Muscle layer of colon (tissue), 2 donors: ENCODE measurements at regions not wholly inside any gene's neighbourhood (a gene's known extent, or its start where the extent isn't known, plus 50 kb on each side); places are given as distances from the start of the nearest gene placed in this dataset.
"Not testable (repeated sequence)": the region's sequence is repeated elsewhere in the genome, so short reads cannot be mapped to it uniquely, and the experiment has no call there.

Experiments used
- H3K27ac ChIP-seq: one replicate; pipeline ENCODE4 v1.7.0; 2013; ENCODE audit warnings: low read depth, mild to moderate bottlenecking, low read length, moderate library complexity
- H3K27me3 ChIP-seq, 2 donors: one replicate each; pipeline ENCODE4 v1.7.0; 2013; ENCODE audit warnings: low read length in 2 of 2, mild to moderate bottlenecking in 2 of 2; ENCODE audit not compliant: insufficient read depth in 2 of 2, control insufficient read depth in 1 of 2
- H3K36me3 ChIP-seq: one replicate; pipeline ENCODE4 v1.7.0; 2013; ENCODE audit warnings: mild to moderate bottlenecking, low read length; ENCODE audit not compliant: insufficient read depth
- H3K4me1 ChIP-seq: one replicate; pipeline ENCODE4 v1.7.0; 2013; ENCODE audit warnings: mild to moderate bottlenecking, low read length; ENCODE audit not compliant: insufficient read depth
- H3K4me3 ChIP-seq, 2 donors: one replicate each; pipeline ENCODE4 v1.7.0; 2013; ENCODE audit warnings: low read length in 2 of 2, low read depth in 1 of 2, mild to moderate bottlenecking in 1 of 2, moderate library complexity in 1 of 2
- H3K9ac ChIP-seq: one replicate; pipeline ENCODE4 v1.7.0; 2013; ENCODE audit warnings: low read length
- H3K9me3 ChIP-seq: one replicate; pipeline ENCODE4 v1.7.0; 2013; ENCODE audit warnings: mild to moderate bottlenecking, low read length
- donor health status: abdominal sarcoma.
- donor health status: Adenocarcinoma of cecum.

DNA sequence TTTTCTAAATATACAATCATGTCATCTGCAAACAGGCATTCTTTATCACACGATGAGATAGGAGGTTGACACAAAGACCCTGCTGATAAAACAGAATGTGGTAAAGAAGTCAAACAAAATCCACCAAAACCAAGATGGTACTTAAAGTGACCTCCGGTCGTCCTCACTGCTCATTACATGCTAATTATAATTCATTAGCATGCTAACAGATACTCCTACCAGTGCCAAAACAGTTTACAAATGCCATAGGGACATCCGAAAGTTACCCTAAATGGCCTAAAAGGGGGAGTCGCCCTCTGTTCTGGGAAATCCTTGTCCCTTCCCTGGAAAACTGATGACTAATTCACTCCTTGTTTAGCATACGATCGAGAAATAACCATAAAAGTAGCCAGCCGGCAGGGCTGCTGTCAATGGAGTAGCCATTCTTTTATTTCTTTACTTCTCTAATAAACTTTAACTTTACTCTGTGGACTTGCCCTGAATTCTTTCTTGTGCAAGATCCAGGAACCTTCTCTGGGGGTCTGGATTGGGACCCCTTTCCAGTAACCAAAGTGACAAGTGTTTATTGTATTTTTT lies 126.6 kb downstream of the CCDC71L start:
- Histone ChIP-seq H3K9me3 (no peaks in the 10 kb centered on the region), H3K27me3 (no peaks in the 10 kb centered on the region), H3K4me1 (peaks cover 10% of the 10 kb centered on the region), H3K9ac (no peak overlapping the region), H3K4me3 (no peak overlapping the region), H3K36me3 (no peaks in the 10 kb centered on the region), H3K27ac (no peak overlapping the region)

DNA sequence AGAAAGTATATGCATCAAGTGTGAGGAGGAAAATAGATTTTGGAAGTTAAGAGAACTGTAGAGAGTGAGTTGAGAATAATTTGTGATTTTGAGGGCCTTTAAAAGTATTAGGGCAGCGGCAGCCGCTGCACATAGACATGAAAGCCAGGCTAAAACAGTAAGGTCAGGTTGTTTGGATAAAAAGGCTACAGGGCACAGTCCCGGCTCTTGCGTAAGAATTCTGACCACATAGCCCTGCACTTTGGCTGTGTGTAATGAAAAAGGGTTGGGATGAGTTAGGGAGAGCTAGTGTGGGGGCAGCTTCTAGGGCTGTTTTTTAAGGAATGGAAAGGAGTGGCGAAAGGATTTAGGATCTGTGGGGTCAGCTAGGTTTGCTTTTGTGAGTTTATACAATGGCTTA lies 130.8 kb downstream of the CCDC71L start:
- H3K9ac ChIP-seq, H3K27ac ChIP-seq: not testable (repeated sequence)

DNA sequence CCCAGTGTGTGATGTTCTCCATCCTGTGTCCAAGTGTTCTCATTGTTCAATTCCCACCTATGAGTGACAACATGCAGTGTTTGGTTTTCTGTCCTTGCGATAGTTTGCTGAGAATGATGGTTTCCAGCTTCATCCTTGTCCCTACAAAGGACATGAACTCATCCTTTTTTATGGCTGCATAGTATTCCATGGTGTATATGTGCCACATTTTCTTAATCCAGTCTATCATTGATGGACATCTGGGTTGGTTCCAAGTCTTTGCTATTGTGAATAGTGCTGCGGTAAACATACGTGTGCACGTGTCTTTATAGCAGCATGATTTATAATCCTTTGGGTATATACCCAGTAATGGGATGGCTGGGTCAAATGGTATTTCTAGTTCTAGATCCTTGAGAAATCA lies 134.3 kb downstream of the CCDC71L start:
- H3K9ac ChIP-seq, H3K4me3 ChIP-seq, H3K9me3 ChIP-seq, H3K27ac ChIP-seq, H3K4me1 ChIP-seq, H3K27me3 ChIP-seq, H3K36me3 ChIP-seq: not testable (repeated sequence)

More for the DNA sequence above, 130.8 kb downstream of the CCDC71L start:
- H3K4me1 ChIP-seq, H3K36me3 ChIP-seq, H3K4me3 ChIP-seq, H3K9me3 ChIP-seq, H3K27me3 ChIP-seq: not testable (repeated sequence)

DNA sequence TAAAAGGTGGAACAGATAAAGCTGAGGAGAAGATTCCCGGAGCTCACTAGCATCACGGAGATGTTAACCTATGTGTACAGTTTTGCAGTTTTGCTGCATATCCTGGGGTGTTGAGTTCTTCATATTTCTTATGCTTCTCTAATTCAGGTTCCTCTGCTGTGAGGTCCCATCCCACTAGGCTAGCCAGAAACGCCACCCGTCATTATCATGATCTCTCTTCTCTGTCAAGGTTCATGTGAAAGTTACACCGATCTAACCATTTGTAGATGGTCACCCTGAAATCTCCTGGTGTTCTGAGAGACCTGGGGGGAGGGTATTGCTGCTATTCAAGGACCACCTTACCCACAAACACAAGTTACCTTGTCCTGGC lies 136.3 kb downstream of the CCDC71L start:
- Histone ChIP-seq H3K27me3 (no peaks in the 10 kb centered on the region), H3K4me3 (no peak overlapping the region), H3K4me1 (no peaks in the 10 kb centered on the region), H3K27ac (no peak overlapping the region), H3K9ac (no peak overlapping the region), H3K36me3 (no peaks in the 10 kb centered on the region), H3K9me3 (no peaks in the 10 kb centered on the region)

DNA sequence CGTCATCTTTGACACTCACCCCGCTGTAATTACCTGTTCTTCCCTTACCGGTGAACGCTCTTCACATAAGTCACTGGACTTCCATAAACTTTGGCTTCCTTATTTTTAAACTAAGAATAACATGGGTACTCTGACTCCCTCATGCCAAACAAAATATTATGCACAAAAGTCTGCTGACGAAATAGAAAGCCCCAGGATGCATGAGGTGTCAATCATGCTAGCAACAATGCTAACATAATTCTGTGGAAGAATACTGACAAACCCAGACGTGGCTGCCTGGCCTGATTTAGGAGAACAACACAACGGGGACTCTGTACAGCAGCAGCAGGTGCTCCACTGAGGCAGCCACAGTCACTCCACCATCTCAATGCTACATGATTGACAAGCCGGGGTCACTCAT lies 137.5 kb downstream of the CCDC71L start:
- H3K9me3 ChIP-seq, result no peaks in the 10 kb centered on the region
- no peak overlapping the region for H3K4me3 ChIP-seq
- H3K36me3 ChIP-seq, result no peaks in the 10 kb centered on the region
- H3K27me3 ChIP-seq, result no peaks in the 10 kb centered on the region
- H3K9ac ChIP-seq, result no peak overlapping the region
- no peaks in the 10 kb centered on the region for H3K4me1 ChIP-seq
- H3K27ac ChIP-seq, result no peak overlapping the region

DNA sequence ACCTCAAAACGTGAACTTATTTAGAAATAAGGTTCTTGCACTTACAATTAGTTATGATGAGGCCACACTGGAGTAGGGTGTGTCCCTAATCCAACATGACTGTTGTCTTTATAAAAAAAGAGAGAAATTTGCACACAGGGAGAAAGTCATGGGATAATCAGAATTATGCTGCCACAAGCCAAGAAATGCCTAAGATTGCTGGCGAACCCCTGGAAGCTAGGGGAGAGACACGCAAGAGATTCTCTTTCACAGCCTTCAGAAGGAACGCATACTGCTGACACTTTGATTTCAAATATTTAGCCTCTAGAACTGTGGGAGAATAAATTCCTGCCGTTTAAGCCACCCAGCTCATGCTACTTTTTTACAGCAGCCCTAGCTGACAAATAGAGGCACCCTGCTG lies 138.3 kb downstream of the CCDC71L start:
- no peaks in the 10 kb centered on the region for H3K36me3 ChIP-seq
- H3K27me3 ChIP-seq, result no peaks in the 10 kb centered on the region
- H3K4me3 ChIP-seq, result no peak overlapping the region
- H3K9ac ChIP-seq, result no peak overlapping the region
- no peaks in the 10 kb centered on the region for H3K4me1 ChIP-seq
- no peak overlapping the region for H3K27ac ChIP-seq
- no peaks in the 10 kb centered on the region for H3K9me3 ChIP-seq

DNA sequence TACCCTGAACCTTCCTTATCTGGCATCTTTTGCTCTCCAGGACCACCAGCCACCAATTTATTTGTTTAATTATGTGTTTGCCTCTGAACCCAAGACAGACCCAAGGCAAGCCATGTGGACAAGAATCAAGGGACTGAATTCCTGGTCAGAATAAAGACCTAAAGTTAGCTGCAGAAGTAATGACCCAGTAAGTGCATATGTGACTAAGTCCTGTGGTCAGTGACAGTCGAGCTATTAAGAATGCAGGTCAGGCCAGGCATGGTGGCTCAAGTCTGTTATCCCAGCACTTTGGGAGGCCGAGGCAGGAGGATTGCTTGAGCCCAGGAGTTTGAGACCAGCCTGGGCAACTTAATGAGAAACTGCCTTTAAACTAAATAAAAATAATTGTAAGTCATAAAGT lies 139.4 kb downstream of the CCDC71L start:
- Histone ChIP-seq H3K27ac (no peak overlapping the region), H3K9ac (no peak overlapping the region), H3K4me1 (no peaks in the 10 kb centered on the region), H3K9me3 (no peaks in the 10 kb centered on the region), H3K27me3 (no peaks in the 10 kb centered on the region), H3K36me3 (no peaks in the 10 kb centered on the region), H3K4me3 (no peak overlapping the region)

DNA sequence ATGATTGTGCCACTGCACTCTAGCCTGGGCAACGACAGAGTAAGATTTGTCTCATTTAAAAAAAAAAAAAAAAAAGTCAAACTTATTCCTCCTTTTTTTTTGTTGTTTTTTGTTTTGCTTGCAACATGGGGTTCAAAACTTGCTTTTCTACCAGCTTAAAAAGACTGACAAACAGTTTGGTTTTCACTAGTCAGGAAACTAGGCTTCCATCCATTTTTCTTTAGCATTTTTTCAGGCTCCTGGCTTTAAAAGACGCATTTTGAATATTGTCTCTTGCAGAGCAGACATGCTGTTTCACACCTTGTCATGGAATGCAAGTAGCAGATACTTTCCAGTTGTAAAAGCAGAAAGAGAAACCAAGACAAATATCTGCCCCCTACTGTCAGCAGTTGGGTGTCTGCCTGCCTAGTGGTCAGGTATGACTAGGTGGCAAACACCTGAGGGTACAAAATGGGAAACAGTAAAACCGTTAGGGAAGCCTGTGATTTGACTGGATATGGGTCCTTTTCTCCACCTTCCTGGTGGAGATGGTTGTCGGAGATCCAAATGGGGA lies 139.9 kb downstream of the CCDC71L start:
- H3K4me3 ChIP-seq, result no peak overlapping the region
- no peaks in the 10 kb centered on the region for H3K9me3 ChIP-seq
- H3K9ac ChIP-seq, result no peak overlapping the region
- H3K27ac ChIP-seq, result no peak overlapping the region
- H3K36me3 ChIP-seq, result no peaks in the 10 kb centered on the region
- H3K4me1 ChIP-seq, result no peaks in the 10 kb centered on the region
- no peaks in the 10 kb centered on the region for H3K27me3 ChIP-seq

DNA sequence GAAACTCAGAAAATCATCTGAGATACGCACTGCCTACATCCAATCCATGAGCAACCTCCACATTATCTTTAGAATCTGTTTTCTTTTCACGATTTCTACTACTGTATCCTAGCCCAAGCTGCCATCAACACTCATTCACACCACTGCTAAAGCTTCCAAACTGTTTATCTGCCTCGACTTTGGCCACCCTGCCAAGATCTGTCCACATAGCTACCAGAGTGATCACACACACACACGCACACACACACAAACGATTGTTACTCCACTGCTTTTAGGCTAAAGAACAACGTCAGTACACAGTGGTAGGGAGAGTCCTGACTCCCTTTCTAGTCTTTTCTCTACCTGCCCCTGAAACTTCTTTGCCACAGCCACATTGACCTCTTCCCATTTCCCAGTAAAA lies 142.0 kb downstream of the CCDC71L start:
- no peak overlapping the region for H3K4me3 ChIP-seq
- H3K27ac ChIP-seq, result no peak overlapping the region
- no peak overlapping the region for H3K9ac ChIP-seq
- H3K9me3 ChIP-seq, result no peaks in the 10 kb centered on the region
- no peaks in the 10 kb centered on the region for H3K27me3 ChIP-seq
- no peaks in the 10 kb centered on the region for H3K36me3 ChIP-seq
- no peaks in the 10 kb centered on the region for H3K4me1 ChIP-seq

DNA sequence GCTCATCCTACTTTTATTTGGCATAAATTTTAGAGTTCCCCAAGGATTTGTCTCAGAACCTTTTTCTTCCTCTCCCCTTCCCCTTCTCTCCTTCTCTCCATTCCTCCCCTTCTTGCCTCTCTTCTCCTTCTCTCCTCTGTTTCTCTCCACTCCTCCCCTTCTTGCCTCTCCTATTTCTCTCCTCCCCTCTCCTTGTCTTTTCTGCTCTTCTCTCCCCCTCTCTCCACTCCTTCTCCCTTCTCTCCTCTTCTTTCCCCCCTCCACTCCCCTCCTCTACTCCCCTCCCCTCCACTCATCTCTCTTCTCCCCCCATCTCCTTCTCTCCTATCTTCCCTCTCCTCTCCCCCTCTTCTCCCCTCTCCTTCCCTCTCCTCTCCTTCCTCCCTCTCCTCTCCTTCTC lies 142.7 kb downstream of the CCDC71L start:
- H3K36me3 ChIP-seq, result no peaks in the 10 kb centered on the region
- H3K27ac ChIP-seq, result no peak overlapping the region
- no peak overlapping the region for H3K4me3 ChIP-seq
- H3K27me3 ChIP-seq, result no peaks in the 10 kb centered on the region
- H3K9me3 ChIP-seq, result no peaks in the 10 kb centered on the region
- H3K4me1 ChIP-seq, result no peaks in the 10 kb centered on the region
- H3K9ac ChIP-seq, result no peak overlapping the region

DNA sequence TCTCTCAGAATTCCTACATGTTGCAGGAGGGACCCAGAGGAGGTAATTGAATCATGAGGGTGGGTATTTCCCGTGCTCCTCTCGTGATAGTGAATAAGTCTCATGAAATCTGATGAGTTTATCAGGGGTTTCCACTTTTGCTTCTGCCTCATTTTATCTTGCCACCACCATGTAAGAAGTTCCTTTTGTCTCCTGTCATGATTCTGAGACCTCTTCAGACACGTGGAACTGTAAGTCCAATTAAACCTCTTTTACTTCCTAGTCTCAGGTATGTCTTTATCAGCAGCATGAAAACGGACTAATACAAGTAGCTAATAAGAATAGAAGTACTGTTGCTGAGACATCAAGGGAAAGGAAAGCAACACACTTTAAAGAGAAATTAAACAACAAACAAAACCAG lies 143.4 kb downstream of the CCDC71L start:
- H3K4me3 ChIP-seq, result no peak overlapping the region
- H3K4me1 ChIP-seq, result no peaks in the 10 kb centered on the region
- H3K9me3 ChIP-seq, result no peaks in the 10 kb centered on the region
- H3K27ac ChIP-seq, result no peak overlapping the region
- no peaks in the 10 kb centered on the region for H3K27me3 ChIP-seq
- H3K36me3 ChIP-seq, result no peaks in the 10 kb centered on the region
- H3K9ac ChIP-seq, result no peak overlapping the region

DNA sequence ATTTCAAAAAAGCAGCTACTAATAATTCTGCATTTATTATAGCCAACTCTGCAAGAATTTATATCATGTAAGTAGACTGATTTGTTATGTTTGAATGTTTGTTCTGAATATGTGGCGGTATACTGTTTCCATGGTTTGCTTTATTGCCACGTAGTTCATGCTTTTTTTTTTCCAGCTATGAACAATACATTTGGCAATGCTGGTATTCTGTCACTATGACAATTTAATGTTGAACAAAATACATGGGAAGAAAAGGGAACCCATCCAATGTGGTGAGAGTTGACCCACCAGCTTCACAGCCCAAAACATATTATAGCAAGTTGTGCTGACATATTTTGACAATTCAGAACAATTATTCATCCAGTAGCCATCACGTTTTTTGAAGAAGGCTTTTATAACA lies 145.6 kb downstream of the CCDC71L start:
- Histone ChIP-seq H3K27me3 (no peaks in the 10 kb centered on the region), H3K36me3 (no peaks in the 10 kb centered on the region), H3K9ac (no peak overlapping the region), H3K4me1 (no peaks in the 10 kb centered on the region), H3K4me3 (no peak overlapping the region), H3K27ac (no peak overlapping the region), H3K9me3 (no peaks in the 10 kb centered on the region)
